ENCODE measurements at regions not wholly inside any gene's neighbourhood (a gene's known extent, or its start where the extent isn't known, plus 50 kb on each side); places are given as distances from the start of the nearest gene placed in this dataset.

- no peak for TF ChIP-seq AHR (CRISPR knock-in tag; IDR thresholded peaks at IDR 0.05)
- no peak for TF ChIP-seq HNRNPLL (IDR thresholded peaks at IDR 0.05; ENCODE audit: low read depth, low read length, poor library complexity, severe bottlenecking)
- TF ChIP-seq KLF13 (CRISPR knock-in tag; IDR thresholded peaks at IDR 0.05), result no peak
These were observed 351.7 kb upstream of the SPHKAP start (continued) for GRCh38 chr2:228533156-228533555.

- ChIA-PET POLR2A (no interaction called here), CTCF (ENCODE audit: low intra/inter-chr PET ratio, low total read pairs) (no interaction called here)
- H2AFZ ChIP-seq (ENCODE audit: low read length), result no peak overlapping the region
- H3K79me2 ChIP-seq (ENCODE audit: insufficient read depth, low read length), result no peaks in the 10 kb centered on the region
- no peaks in the 10 kb centered on the region for H3K4me1 ChIP-seq (ENCODE audit: insufficient read depth, low read length)
- BruUV-seq (replicated peaks), result no TSS peak
- 0% methylated on average over 1 of the region's 1 CpG for WGBS (ENCODE audit: low lambda C conversion rate)
- H4K20me1 ChIP-seq (ENCODE audit: insufficient read depth, low read length), result no peaks in the 10 kb centered on the region
- intact Hi-C loops (cut with micrococcal nuclease; ENCODE audit: unreplicated experiment), result no loop called here
- no peaks in the 10 kb centered on the region for H3K36me3 ChIP-seq (replicated peaks in 1 of 2; ENCODE audit: control insufficient read depth in 1 of 2, insufficient read depth in 2 of 2, low read length in 2 of 2)
- no peak for TF ChIP-seq MLX (CRISPR knock-in tag; IDR thresholded peaks at IDR 0.05)
- no peak for TF ChIP-seq TARDBP (CRISPR knock-in tag; IDR thresholded peaks at IDR 0.05)
- TF ChIP-seq HES4 (CRISPR knock-in tag; IDR thresholded peaks at IDR 0.05; ENCODE audit: borderline replicate concordance), result no peak
- TF ChIP-seq CEBPG (CRISPR knock-in tag; IDR thresholded peaks at IDR 0.05), result no peak
- TF ChIP-seq DPF2 (CRISPR knock-in tag; IDR thresholded peaks at IDR 0.05; ENCODE audit: borderline replicate concordance, low read depth), result no peak
- no peak for TF ChIP-seq KLF6 (CRISPR knock-in tag; IDR thresholded peaks at IDR 0.05)
- no peak for TF ChIP-seq ZZZ3 (CRISPR knock-in tag; IDR thresholded peaks at IDR 0.05; ENCODE audit: borderline replicate concordance)
- no peak for TF ChIP-seq ZNF143 (CRISPR knock-in tag; IDR thresholded peaks at IDR 0.05)
- no peak for TF ChIP-seq ZNF761 (CRISPR knock-in tag; conservative IDR thresholded peaks at IDR 0.05)
- H3K9me3 ChIP-seq (ENCODE audit: low read length), result peaks cover 96% of the 10 kb centered on the region
- ATAC-seq (no peak), FAIRE-seq (no peak), DNase-seq (ENCODE audit: low spot score) (no peak)
- H3K4me2 ChIP-seq (ENCODE audit: low read depth, low read length), result no peak overlapping the region
- no peak overlapping the region for H3K4me3 ChIP-seq (replicated peaks in 1 of 3; ENCODE audit: insufficient read depth in 1 of 3, low read depth in 2 of 3, low read length in 3 of 3)
- in situ Hi-C loops (cut with HindIII; ENCODE audit: extremely low pct_ligation_motif_present, low pct_unique_long_range_greater_than_20kb), result no loop called here
- no peak overlapping the region for H3K9ac ChIP-seq (ENCODE audit: insufficient read depth, low read depth, low read length)
- H3K27ac ChIP-seq (ENCODE audit: extremely low read length, insufficient read depth, low read length), result no peak overlapping the region
- no peaks in the 10 kb centered on the region for H3K27me3 ChIP-seq (ENCODE audit: control insufficient read depth in 1 of 2, insufficient read depth in 2 of 2, low read length in 2 of 2)
These were observed 350.7 kb upstream of the SPHKAP start for GRCh38 chr2:228532233-228532632.

All from HepG2 (cell line).